ENCODE measurements at regions not wholly inside any gene's neighbourhood (a gene's known extent, or its start where the extent isn't known, plus 50 kb on each side); places are given as distances from the start of the nearest gene placed in this dataset.

DNA sequence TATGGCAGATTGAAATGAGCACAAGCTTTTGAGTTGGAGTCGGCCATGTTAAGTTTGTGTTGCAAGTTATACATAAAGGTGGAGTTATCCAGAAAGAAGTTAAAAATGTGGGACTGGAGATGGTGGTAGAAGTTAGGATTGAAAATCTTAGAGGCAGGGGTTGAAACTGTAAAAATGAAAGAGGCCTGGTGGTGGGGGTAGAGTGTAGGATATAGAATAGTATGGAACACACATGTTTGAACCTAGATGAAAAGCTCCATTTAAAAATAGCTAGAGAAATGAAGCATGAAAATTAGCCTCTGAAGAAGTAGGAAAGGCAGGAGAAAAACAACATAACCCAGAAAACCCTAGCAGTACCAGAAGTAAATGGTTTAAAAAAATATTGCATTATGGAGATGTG is 131.8 kb upstream of the ENPEP start:
- 0 out of 2 replicates have a peak, but pooled peaks have one; percentile 25 for TF ChIP-seq CTCF (conservative IDR thresholded peaks at IDR 0.05; ENCODE audit: low read length)
- no peak for TF ChIP-seq EZH2phosphoT487 (IDR thresholded peaks at IDR 0.05; ENCODE audit: borderline replicate concordance, low read depth, low read length)

Data from OCI-LY7 (cell line).